ENCODE measurements at regions not wholly inside any gene's neighbourhood (a gene's known extent, or its start where the extent isn't known, plus 50 kb on each side); places are given as distances from the start of the nearest gene placed in this dataset.

- Histone ChIP-seq H3K4me3 (no peak overlapping the region), H3K27ac (peak overlapping the region in 1 of 2 donors; percentile 38), H3K4me1 (replicated peaks in 1 of 2) (peaks cover 16 to 22% of the 10 kb centered on the region in 2 donors)
- WGBS, 10 experiments = 0 to 81% (median 39%) methylated on average over 2 to 7 of the region's 7 CpGs
- peak in 5 of 8 experiments; percentile 69 to 89 (median 86) for ATAC-seq (replicated peaks in 6 of 8)
- in situ Hi-C loops (cut with MboI; ENCODE audit: low pct_unique_long_range_greater_than_20kb in 2 of 9, low sequenced_read_pairs in 9 of 9, unreplicated experiment in 9 of 9) = no loop called here
Observed at GRCh38 chr18:44423814-44424644, 256.7 kb upstream of the SETBP1 start.

GRCh38 chr18:44424645-44425035 lies 256.0 kb upstream of the SETBP1 start:
- H3K4me1 ChIP-seq (replicated peaks in 1 of 2) = peaks cover 16 to 22% of the 10 kb centered on the region in 2 donors
- no peak overlapping the region for H3K4me3 ChIP-seq
- 17 to 100% (median 83%) methylated on average over 1 to 2 of the region's 2 CpGs; no CpG with 5 or more reads in 1 of the 10 experiments for WGBS, 10 experiments
- H3K27ac ChIP-seq = no peak overlapping the region
- ATAC-seq (replicated peaks in 6 of 8) = no peak
- in situ Hi-C loops (cut with MboI; ENCODE audit: low pct_unique_long_range_greater_than_20kb in 2 of 9, low sequenced_read_pairs in 9 of 9, unreplicated experiment in 9 of 9) = no loop called here

GRCh38 chr18:44425161-44425560 lies 255.5 kb upstream of the SETBP1 start:
- in situ Hi-C loops (cut with MboI; ENCODE audit: low pct_unique_long_range_greater_than_20kb in 2 of 9, low sequenced_read_pairs in 9 of 9, unreplicated experiment in 9 of 9) = no loop called here
- H3K27ac ChIP-seq = no peak overlapping the region
- H3K4me3 ChIP-seq = no peak overlapping the region
- WGBS, 10 experiments = 6 to 100% (median 71%) methylated on average over 1 to 2 of the region's 2 CpGs; no CpG with 5 or more reads in 1 of the 10 experiments
- peaks cover 16 to 22% of the 10 kb centered on the region in 2 donors for H3K4me1 ChIP-seq (replicated peaks in 1 of 2)
- ATAC-seq (replicated peaks in 6 of 8) = no peak

GRCh38 chr18:44437603-44438002 lies 243.1 kb upstream of the SETBP1 start:
- Histone ChIP-seq H3K27ac (no peak overlapping the region), H3K4me3 (no peak overlapping the region), H3K4me1 (replicated peaks in 1 of 2) (no peaks in the 10 kb centered on the region)
- in situ Hi-C loops (cut with MboI; ENCODE audit: low pct_unique_long_range_greater_than_20kb in 2 of 9, low sequenced_read_pairs in 9 of 9, unreplicated experiment in 9 of 9) = no loop called here
- WGBS, 10 experiments = 7 to 100% (median 75%) methylated on average over 1 to 2 of the region's 2 CpGs; no CpG with 5 or more reads in 3 of the 10 experiments
- no peak for ATAC-seq (replicated peaks in 6 of 8)

- in situ Hi-C loops (cut with MboI; ENCODE audit: low pct_unique_long_range_greater_than_20kb in 2 of 9, low sequenced_read_pairs in 9 of 9, unreplicated experiment in 9 of 9) = no loop called here
- 0 to 14% (median 2%) methylated on average over 1 to 2 of the region's 2 CpGs; no CpG with 5 or more reads in 4 of the 10 experiments for WGBS, 10 experiments
- Histone ChIP-seq H3K4me3 (no peak overlapping the region), H3K4me1 (replicated peaks in 1 of 2) (peaks cover 15 to 17% of the 10 kb centered on the region in 2 donors), H3K27ac (no peak overlapping the region)
- peak in 3 of 8 experiments; percentile 16 to 50 (median 47) for ATAC-seq (replicated peaks in 6 of 8)
Observed at GRCh38 chr18:44450226-44450625, 230.5 kb upstream of the SETBP1 start.

GRCh38 chr18:44452346-44452745 lies 228.3 kb upstream of the SETBP1 start:
- H3K4me3 ChIP-seq = no peak overlapping the region
- no peak overlapping the region for H3K27ac ChIP-seq
- in situ Hi-C loops (cut with MboI; ENCODE audit: low pct_unique_long_range_greater_than_20kb in 2 of 9, low sequenced_read_pairs in 9 of 9, unreplicated experiment in 9 of 9) = no loop called here
- H3K4me1 ChIP-seq (replicated peaks in 1 of 2) = peaks cover 15 to 17% of the 10 kb centered on the region in 2 donors
- WGBS, 10 experiments = 58 to 100% (median 93%) methylated on average over 1 to 2 of the region's 2 CpGs; no CpG with 5 or more reads in 3 of the 10 experiments
- ATAC-seq (replicated peaks in 6 of 8) = no peak

- WGBS, 10 experiments = 17 to 89% (median 68%) methylated on average over 1 to 2 of the region's 2 CpGs; no CpG with 5 or more reads in 2 of the 10 experiments
- peak in 2 of 8 experiments; percentile 46 to 48 for ATAC-seq (replicated peaks in 6 of 8)
- Histone ChIP-seq H3K4me3 (no peak overlapping the region), H3K4me1 (replicated peaks in 1 of 2) (peaks cover 15 to 17% of the 10 kb centered on the region in 2 donors), H3K27ac (no peak overlapping the region)
- in situ Hi-C loops (cut with MboI; ENCODE audit: low pct_unique_long_range_greater_than_20kb in 2 of 9, low sequenced_read_pairs in 9 of 9, unreplicated experiment in 9 of 9) = no loop called here
Observed at GRCh38 chr18:44453505-44453904, 227.2 kb upstream of the SETBP1 start.

- in situ Hi-C loops (cut with MboI; ENCODE audit: low pct_unique_long_range_greater_than_20kb in 2 of 9, low sequenced_read_pairs in 9 of 9, unreplicated experiment in 9 of 9) = no loop called here
- WGBS, 10 experiments = 0 to 100% (median 76%) methylated on average over 1 to 2 of the region's 2 CpGs
- H3K4me3 ChIP-seq = no peak overlapping the region
- peaks cover 6 to 8% of the 10 kb centered on the region in 2 donors for H3K4me1 ChIP-seq (replicated peaks in 1 of 2)
- ATAC-seq (replicated peaks in 6 of 8) = peak in 6 of 8 experiments; percentile 61 to 100 (median 64)
- no peak overlapping the region for H3K27ac ChIP-seq
Observed at GRCh38 chr18:44458777-44459176, 221.9 kb upstream of the SETBP1 start.

- Histone ChIP-seq H3K27ac (no peak overlapping the region), H3K4me1 (replicated peaks in 1 of 2) (peaks cover 17 to 19% of the 10 kb centered on the region in 2 donors), H3K4me3 (no peak overlapping the region)
- ATAC-seq (replicated peaks in 6 of 8) = peak in 7 of 8 experiments; percentile 20 to 91 (median 36)
- in situ Hi-C loops (cut with MboI; ENCODE audit: low pct_unique_long_range_greater_than_20kb in 2 of 9, low sequenced_read_pairs in 9 of 9, unreplicated experiment in 9 of 9) = no loop called here
- WGBS, 10 experiments = 15 to 70% (median 43%) methylated on average over 2 to 4 of the region's 4 CpGs; no CpG with 5 or more reads in 1 of the 10 experiments
Observed at GRCh38 chr18:44464398-44465180, 216.1 kb upstream of the SETBP1 start.

GRCh38 chr18:44465381-44465841 lies 215.3 kb upstream of the SETBP1 start:
- Histone ChIP-seq H3K4me1 (replicated peaks in 1 of 2) (peaks cover 17 to 19% of the 10 kb centered on the region in 2 donors), H3K27ac (no peak overlapping the region), H3K4me3 (no peak overlapping the region)
- in situ Hi-C loops (cut with MboI; ENCODE audit: low pct_unique_long_range_greater_than_20kb in 2 of 9, low sequenced_read_pairs in 9 of 9, unreplicated experiment in 9 of 9) = no loop called here
- 0 to 60% (median 5%) methylated on average over 1 to 2 of the region's 2 CpGs; no CpG with 5 or more reads in 3 of the 10 experiments for WGBS, 10 experiments
- ATAC-seq (replicated peaks in 6 of 8) = no peak

GRCh38 chr18:44466997-44467396 lies 213.7 kb upstream of the SETBP1 start:
- ATAC-seq (replicated peaks in 6 of 8) = no peak
- in situ Hi-C loops (cut with MboI; ENCODE audit: low pct_unique_long_range_greater_than_20kb in 2 of 9, low sequenced_read_pairs in 9 of 9, unreplicated experiment in 9 of 9) = no loop called here
- Histone ChIP-seq H3K27ac (no peak overlapping the region), H3K4me1 (replicated peaks in 1 of 2) (peaks cover 12 to 16% of the 10 kb centered on the region in 2 donors), H3K4me3 (no peak overlapping the region)
- WGBS, 10 experiments = 0 to 100% (median 63%) methylated on average over 1 to 2 of the region's 2 CpGs; no CpG with 5 or more reads in 1 of the 10 experiments

- in situ Hi-C loops (cut with MboI; ENCODE audit: low pct_unique_long_range_greater_than_20kb in 2 of 9, low sequenced_read_pairs in 9 of 9, unreplicated experiment in 9 of 9) = no loop called here
- ATAC-seq (replicated peaks in 6 of 8) = no peak
- no peak overlapping the region for H3K4me3 ChIP-seq
- WGBS, 10 experiments = 0 to 100% (median 55%) methylated on average over 1 to 2 of the region's 2 CpGs; no CpG with 5 or more reads in 2 of the 10 experiments
- H3K4me1 ChIP-seq (replicated peaks in 1 of 2) = peaks cover 12 to 16% of the 10 kb centered on the region in 2 donors
- H3K27ac ChIP-seq = no peak overlapping the region
Observed at GRCh38 chr18:44467718-44468117, 213.0 kb upstream of the SETBP1 start.
